ENCODE measurements at regions not wholly inside any gene's neighbourhood (a gene's known extent, or its start where the extent isn't known, plus 50 kb on each side); places are given as distances from the start of the nearest gene placed in this dataset.
"Not testable (repeated sequence)": the region's sequence is repeated elsewhere in the genome, so short reads cannot be mapped to it uniquely, and the experiment has no call there.

GRCh38 chr7:149569025-149569725 lies 71.6 kb upstream of the ZNF746 start:
- H3K9ac ChIP-seq (ENCODE audit: low read depth, low read length): no peak overlapping the region
- H3K9me3 ChIP-seq (ENCODE audit: control insufficient read depth, insufficient read depth, low read length): peaks cover 11% of the 10 kb centered on the region
- no peaks in the 10 kb centered on the region for H3K27me3 ChIP-seq (ENCODE audit: control insufficient read depth, insufficient read depth, low read length)
- no peak overlapping the region for H3K4me3 ChIP-seq (ENCODE audit: low read depth, low read length)
- no peaks in the 10 kb centered on the region for H3K36me3 ChIP-seq (ENCODE audit: control insufficient read depth, insufficient read depth, low read length)
- H3K4me1 ChIP-seq (ENCODE audit: control insufficient read depth, insufficient read depth, low read length): no peaks in the 10 kb centered on the region

- H3K4me1 ChIP-seq (ENCODE audit: control insufficient read depth, insufficient read depth, low read length): no peaks in the 10 kb centered on the region
- H3K9ac ChIP-seq (ENCODE audit: low read depth, low read length): no peak overlapping the region
- H3K27me3 ChIP-seq (ENCODE audit: control insufficient read depth, insufficient read depth, low read length): no peaks in the 10 kb centered on the region
- H3K4me3 ChIP-seq (ENCODE audit: low read depth, low read length): no peak overlapping the region
- peaks cover 11% of the 10 kb centered on the region for H3K9me3 ChIP-seq (ENCODE audit: control insufficient read depth, insufficient read depth, low read length)
- no peaks in the 10 kb centered on the region for H3K36me3 ChIP-seq (ENCODE audit: control insufficient read depth, insufficient read depth, low read length)
These were observed 70.6 kb upstream of the ZNF746 start for GRCh38 chr7:149568218-149568617.

DNA sequence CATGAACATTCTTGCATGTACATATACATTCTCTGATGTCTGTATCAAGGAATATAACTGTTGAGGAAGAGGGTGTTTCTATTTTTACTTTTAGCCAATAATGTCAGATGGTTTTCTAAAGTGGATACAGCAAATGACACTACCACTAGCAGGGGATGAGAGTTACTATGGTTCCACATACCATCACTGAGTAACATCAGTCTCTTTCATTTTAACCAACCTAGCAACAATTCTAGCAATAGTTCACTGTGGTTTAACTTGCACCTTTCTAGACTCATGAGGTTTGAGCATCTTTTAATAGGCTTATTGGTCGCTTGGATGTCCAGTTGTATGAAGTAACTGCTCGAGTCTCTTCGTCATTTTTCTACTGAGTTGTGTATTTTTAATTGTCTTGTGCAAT lies 68.5 kb upstream of the ZNF746 start:
- H3K27me3 ChIP-seq (ENCODE audit: control insufficient read depth, insufficient read depth, low read length): no peaks in the 10 kb centered on the region
- no peaks in the 10 kb centered on the region for H3K4me1 ChIP-seq (ENCODE audit: control insufficient read depth, insufficient read depth, low read length)
- H3K9ac ChIP-seq (ENCODE audit: low read depth, low read length): no peak overlapping the region
- no peak overlapping the region for H3K4me3 ChIP-seq (ENCODE audit: low read depth, low read length)
- peaks cover 4% of the 10 kb centered on the region for H3K9me3 ChIP-seq (ENCODE audit: control insufficient read depth, insufficient read depth, low read length)
- no peaks in the 10 kb centered on the region for H3K36me3 ChIP-seq (ENCODE audit: control insufficient read depth, insufficient read depth, low read length)

GRCh38 chr7:149565096-149565382 lies 67.4 kb upstream of the ZNF746 start:
- no peaks in the 10 kb centered on the region for H3K4me1 ChIP-seq (ENCODE audit: control insufficient read depth, insufficient read depth, low read length)
- no peaks in the 10 kb centered on the region for H3K27me3 ChIP-seq (ENCODE audit: control insufficient read depth, insufficient read depth, low read length)
- no peak overlapping the region for H3K4me3 ChIP-seq (ENCODE audit: low read depth, low read length)
- no peak overlapping the region for H3K9ac ChIP-seq (ENCODE audit: low read depth, low read length)
- peaks cover 4% of the 10 kb centered on the region for H3K9me3 ChIP-seq (ENCODE audit: control insufficient read depth, insufficient read depth, low read length)
- no peaks in the 10 kb centered on the region for H3K36me3 ChIP-seq (ENCODE audit: control insufficient read depth, insufficient read depth, low read length)

- H3K4me3 ChIP-seq (ENCODE audit: low read depth, low read length): no peak overlapping the region
- H3K9ac ChIP-seq (ENCODE audit: low read depth, low read length): no peak overlapping the region
- H3K27me3 ChIP-seq (ENCODE audit: control insufficient read depth, insufficient read depth, low read length): no peaks in the 10 kb centered on the region
- H3K4me1 ChIP-seq (ENCODE audit: control insufficient read depth, insufficient read depth, low read length): no peaks in the 10 kb centered on the region
- H3K9me3 ChIP-seq (ENCODE audit: control insufficient read depth, insufficient read depth, low read length): peaks cover 4% of the 10 kb centered on the region
- H3K36me3 ChIP-seq (ENCODE audit: control insufficient read depth, insufficient read depth, low read length): no peaks in the 10 kb centered on the region
These were observed 66.9 kb upstream of the ZNF746 start for GRCh38 chr7:149564340-149565095.

DNA sequence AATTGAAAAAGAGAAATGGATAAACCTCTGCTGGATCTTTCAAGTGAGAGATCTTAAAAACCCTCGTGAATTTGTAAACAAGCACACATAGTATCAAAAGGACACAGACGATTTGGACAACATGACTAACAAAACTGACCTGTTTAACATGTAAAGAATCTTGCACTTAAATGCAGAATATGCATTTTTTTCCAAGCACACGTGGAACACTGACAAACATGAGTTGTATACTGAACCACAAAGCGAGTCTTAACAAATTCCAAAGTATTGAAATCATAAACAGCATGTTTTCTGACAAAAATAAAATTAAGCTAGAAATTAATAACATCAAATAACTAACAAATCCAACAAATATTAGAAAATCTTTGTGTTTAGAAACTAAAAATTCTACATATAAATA lies 65.0 kb upstream of the ZNF746 start:
- no peaks in the 10 kb centered on the region for H3K9me3 ChIP-seq (ENCODE audit: control insufficient read depth, insufficient read depth, low read length)
- no peak overlapping the region for H3K9ac ChIP-seq (ENCODE audit: low read depth, low read length)
- no peaks in the 10 kb centered on the region for H3K27me3 ChIP-seq (ENCODE audit: control insufficient read depth, insufficient read depth, low read length)
- H3K4me3 ChIP-seq (ENCODE audit: low read depth, low read length): no peak overlapping the region
- H3K4me1 ChIP-seq (ENCODE audit: control insufficient read depth, insufficient read depth, low read length): no peaks in the 10 kb centered on the region
- H3K36me3 ChIP-seq (ENCODE audit: control insufficient read depth, insufficient read depth, low read length): peaks cover 7% of the 10 kb centered on the region

DNA sequence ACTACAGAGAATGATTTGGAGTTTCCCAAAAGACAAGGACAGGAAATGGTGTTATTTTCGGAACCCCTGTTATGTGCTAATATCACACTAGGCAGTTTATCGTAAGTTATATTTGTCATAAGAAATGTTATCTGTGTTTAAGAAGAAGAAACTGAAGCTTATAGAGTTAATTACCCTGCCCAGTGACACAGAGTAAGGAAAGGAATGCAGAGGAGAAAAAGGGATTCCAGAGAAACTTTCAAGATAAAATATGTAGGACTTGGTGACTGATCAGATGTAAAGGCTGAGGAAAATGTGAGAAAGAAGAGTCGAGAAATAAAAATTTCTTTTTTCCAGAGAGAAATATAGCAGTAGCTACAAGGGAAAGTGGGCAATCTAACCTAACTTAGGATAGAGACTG lies 63.5 kb upstream of the ZNF746 start:
- H3K9me3 ChIP-seq (ENCODE audit: control insufficient read depth, insufficient read depth, low read length): no peaks in the 10 kb centered on the region
- H3K4me1 ChIP-seq (ENCODE audit: control insufficient read depth, insufficient read depth, low read length): no peaks in the 10 kb centered on the region
- H3K36me3 ChIP-seq (ENCODE audit: control insufficient read depth, insufficient read depth, low read length): peaks cover 7% of the 10 kb centered on the region
- H3K4me3 ChIP-seq (ENCODE audit: low read depth, low read length): no peak overlapping the region
- H3K9ac ChIP-seq (ENCODE audit: low read depth, low read length): no peak overlapping the region
- H3K27me3 ChIP-seq (ENCODE audit: control insufficient read depth, insufficient read depth, low read length): no peaks in the 10 kb centered on the region

DNA sequence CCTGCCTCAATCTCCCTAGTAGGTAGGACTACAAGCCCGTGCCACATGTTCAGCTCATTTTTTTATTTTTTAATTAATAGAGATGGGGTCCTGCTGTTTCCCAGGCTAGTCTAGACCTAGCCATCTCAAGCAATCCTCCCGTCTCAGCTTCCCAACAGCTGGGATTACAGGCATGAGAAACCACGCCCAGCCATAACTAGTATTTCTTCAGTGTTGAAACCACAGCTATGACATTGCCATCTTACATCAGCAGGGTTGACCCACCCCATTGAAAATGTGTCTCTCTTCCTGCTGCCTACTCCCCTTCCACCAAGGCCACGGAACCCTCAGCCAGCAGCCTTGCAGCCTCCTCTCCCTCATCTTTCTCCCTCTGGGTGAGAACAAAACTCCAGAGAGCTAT lies 62.1 kb upstream of the ZNF746 start:
- H3K36me3 ChIP-seq (ENCODE audit: control insufficient read depth, insufficient read depth, low read length): peaks cover 7% of the 10 kb centered on the region
- no peaks in the 10 kb centered on the region for H3K9me3 ChIP-seq (ENCODE audit: control insufficient read depth, insufficient read depth, low read length)
- H3K9ac ChIP-seq (ENCODE audit: low read depth, low read length): no peak overlapping the region
- no peaks in the 10 kb centered on the region for H3K27me3 ChIP-seq (ENCODE audit: control insufficient read depth, insufficient read depth, low read length)
- no peaks in the 10 kb centered on the region for H3K4me1 ChIP-seq (ENCODE audit: control insufficient read depth, insufficient read depth, low read length)
- no peak overlapping the region for H3K4me3 ChIP-seq (ENCODE audit: low read depth, low read length)

GRCh38 chr7:149558149-149558861 lies 60.7 kb upstream of the ZNF746 start:
- peaks cover 7% of the 10 kb centered on the region for H3K36me3 ChIP-seq (ENCODE audit: control insufficient read depth, insufficient read depth, low read length)
- H3K9ac ChIP-seq (ENCODE audit: low read depth, low read length): no peak overlapping the region
- no peaks in the 10 kb centered on the region for H3K9me3 ChIP-seq (ENCODE audit: control insufficient read depth, insufficient read depth, low read length)
- no peak overlapping the region for H3K4me3 ChIP-seq (ENCODE audit: low read depth, low read length)
- H3K27me3 ChIP-seq (ENCODE audit: control insufficient read depth, insufficient read depth, low read length): no peaks in the 10 kb centered on the region
- H3K4me1 ChIP-seq (ENCODE audit: control insufficient read depth, insufficient read depth, low read length): no peaks in the 10 kb centered on the region

GRCh38 chr7:149556525-149556924 lies 58.9 kb upstream of the ZNF746 start:
- H3K36me3 ChIP-seq (ENCODE audit: control insufficient read depth, insufficient read depth, low read length); H3K9me3 ChIP-seq (ENCODE audit: control insufficient read depth, insufficient read depth, low read length); H3K4me3 ChIP-seq (ENCODE audit: low read depth, low read length); H3K9ac ChIP-seq (ENCODE audit: low read depth, low read length); H3K4me1 ChIP-seq (ENCODE audit: control insufficient read depth, insufficient read depth, low read length); H3K27me3 ChIP-seq (ENCODE audit: control insufficient read depth, insufficient read depth, low read length): not testable (repeated sequence)

DNA sequence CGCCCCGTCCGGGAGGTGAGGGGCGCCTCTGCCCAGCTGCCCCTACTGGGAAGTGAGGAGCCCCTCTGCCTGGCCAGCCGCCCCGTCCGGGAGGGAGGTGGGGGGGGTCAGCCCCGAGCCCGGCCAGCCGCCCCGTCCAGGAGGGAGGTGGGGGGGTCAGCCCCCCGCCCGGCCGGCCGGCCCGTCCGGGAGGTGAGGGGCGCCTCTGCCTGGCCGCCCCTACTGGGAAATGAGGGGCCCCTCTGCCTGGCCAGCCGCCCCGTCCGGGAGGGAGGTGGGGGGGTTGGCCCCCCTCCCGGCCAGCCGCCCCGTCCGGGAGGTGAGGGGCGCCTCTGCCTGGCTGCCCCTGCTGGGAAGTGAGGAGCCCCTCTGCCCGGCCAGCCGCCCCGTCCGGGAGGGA lies 57.2 kb upstream of the ZNF746 start:
- not testable (repeated sequence) for H3K9me3 ChIP-seq (ENCODE audit: control insufficient read depth, insufficient read depth, low read length); H3K4me1 ChIP-seq (ENCODE audit: control insufficient read depth, insufficient read depth, low read length); H3K27me3 ChIP-seq (ENCODE audit: control insufficient read depth, insufficient read depth, low read length); H3K4me3 ChIP-seq (ENCODE audit: low read depth, low read length); H3K9ac ChIP-seq (ENCODE audit: low read depth, low read length)
- H3K36me3 ChIP-seq (ENCODE audit: control insufficient read depth, insufficient read depth, low read length): peaks cover 15% of the 10 kb centered on the region

DNA sequence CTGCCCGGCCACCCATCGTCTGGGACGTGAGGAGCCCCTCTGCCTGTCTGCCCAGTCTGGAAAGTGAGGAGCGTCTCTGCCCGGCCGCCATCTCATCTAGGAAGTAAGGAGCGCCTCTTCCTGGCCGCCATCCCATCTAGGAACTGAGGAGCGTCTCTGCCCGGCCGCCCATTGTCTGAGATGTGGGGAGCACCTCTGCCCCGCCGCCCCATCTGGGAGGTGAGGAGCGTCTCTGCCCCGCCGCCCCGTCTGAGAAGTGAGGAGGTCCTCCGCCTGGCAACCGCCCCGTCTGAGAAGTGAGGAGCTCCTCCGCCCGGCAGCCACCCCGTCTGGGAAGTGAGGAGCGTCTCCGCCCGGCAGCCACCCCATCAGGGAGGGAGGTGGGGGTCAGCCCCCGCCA lies 56.4 kb upstream of the ZNF746 start:
- not testable (repeated sequence) for H3K9me3 ChIP-seq (ENCODE audit: control insufficient read depth, insufficient read depth, low read length)
- peaks cover 21% of the 10 kb centered on the region for H3K36me3 ChIP-seq (ENCODE audit: control insufficient read depth, insufficient read depth, low read length)

More for the DNA sequence above, 56.4 kb upstream of the ZNF746 start:
- H3K9ac ChIP-seq (ENCODE audit: low read depth, low read length); H3K4me3 ChIP-seq (ENCODE audit: low read depth, low read length); H3K27me3 ChIP-seq (ENCODE audit: control insufficient read depth, insufficient read depth, low read length); H3K4me1 ChIP-seq (ENCODE audit: control insufficient read depth, insufficient read depth, low read length): not testable (repeated sequence)

Measured in iPS-15b (cell line).